Activated CD8-positive, alpha-beta memory T cell treated with anti-CD3 and anti-CD28 coated beads, Interleukin-2, amount 10 ng/mL, durations not matched to agents 7 days and 5 days (primary cell): ENCODE measurements at regions not wholly inside any gene's neighbourhood (a gene's known extent, or its start where the extent isn't known, plus 50 kb on each side); places are given as distances from the start of the nearest gene placed in this dataset.
"Not testable (repeated sequence)": the region's sequence is repeated elsewhere in the genome, so short reads cannot be mapped to it uniquely, and the experiment has no call there.

ENCODE experiments used
- ATAC-seq: fragments of 150-1000 bp; cut with Tn5 transposase; one replicate; pipeline ENCODE4 v1.10.0; 2021; ENCODE audit warnings: moderate library complexity
- CTCF ChIA-PET: fragments of 350-600 bp; sonication (Branson Sonifier 250); formaldehyde crosslinking; loops from one replicate; lab custom pipeline; 2021; ENCODE audit warnings: antibody characterized with exemption; lab: Charles Lee
- DNase-seq: peaks from one replicate; pipeline ENCODE4 v3.0.0-alpha.2; 2020
- H3K27ac Mint-ChIP-seq: one replicate; pipeline ENCODE4 v1.8.0; 2021; ENCODE audit warnings: mild to moderate bottlenecking, mixed read lengths
- H3K27me3 Mint-ChIP-seq: one replicate; pipeline ENCODE4 v1.8.0; 2021; ENCODE audit warnings: mixed read lengths
- H3K36me3 Mint-ChIP-seq: one replicate; pipeline ENCODE4 v1.8.0; 2021; ENCODE audit warnings: mild to moderate bottlenecking, mixed read lengths
- H3K4me1 Mint-ChIP-seq: one replicate; pipeline ENCODE4 v1.8.0; 2021; ENCODE audit warnings: mixed read lengths
- H3K4me3 Mint-ChIP-seq: one replicate; pipeline ENCODE4 v1.8.0; 2021; ENCODE audit warnings: mild to moderate bottlenecking, moderate library complexity, mixed read lengths
- H3K9me3 Mint-ChIP-seq: one replicate; pipeline ENCODE4 v1.8.0; 2022; ENCODE audit warnings: low read depth, mixed read lengths

- Mint-ChIP-seq H3K4me1 (no peaks in the 10 kb centered on the region), H3K36me3 (no peaks in the 10 kb centered on the region), H3K27me3 (no peaks in the 10 kb centered on the region), H3K4me3 (no peak overlapping the region), H3K9me3 (peaks cover 4% of the 10 kb centered on the region), H3K27ac (no peak overlapping the region)
- no peak for DNase-seq
- ATAC-seq, result no peak
- CTCF ChIA-PET, result no interaction called here
These were observed 400.0 kb upstream of the HTR1E start for GRCh38 chr6:86537292-86537861.

GRCh38 chr6:86536121-86536520, 401.2 kb upstream of the HTR1E start:
- no peaks in the 10 kb centered on the region for H3K4me1 Mint-ChIP-seq
- no peak for ATAC-seq
- no peaks in the 10 kb centered on the region for H3K27me3 Mint-ChIP-seq
- no peaks in the 10 kb centered on the region for H3K36me3 Mint-ChIP-seq
- no peak for DNase-seq
- no peak overlapping the region for H3K4me3 Mint-ChIP-seq
- CTCF ChIA-PET, result no interaction called here
- H3K27ac Mint-ChIP-seq, result no peak overlapping the region
- peaks cover 4% of the 10 kb centered on the region for H3K9me3 Mint-ChIP-seq

- peaks cover 2% of the 10 kb centered on the region for H3K9me3 Mint-ChIP-seq
- CTCF ChIA-PET, result no interaction called here
- no peaks in the 10 kb centered on the region for H3K4me1 Mint-ChIP-seq
- no peak overlapping the region for H3K27ac Mint-ChIP-seq
- no peak overlapping the region for H3K4me3 Mint-ChIP-seq
- ATAC-seq, result no peak
- DNase-seq, result no peak
- H3K27me3 Mint-ChIP-seq, result no peaks in the 10 kb centered on the region
- H3K36me3 Mint-ChIP-seq, result no peaks in the 10 kb centered on the region
These were observed 402.2 kb upstream of the HTR1E start for GRCh38 chr6:86535100-86535499.

- Mint-ChIP-seq H3K9me3 (peaks cover 6% of the 10 kb centered on the region), H3K4me1 (no peaks in the 10 kb centered on the region), H3K27me3 (no peaks in the 10 kb centered on the region), H3K36me3 (no peaks in the 10 kb centered on the region), H3K4me3 (no peak overlapping the region), H3K27ac (no peak overlapping the region)
- CTCF ChIA-PET, result no interaction called here
- DNase-seq (no peak), ATAC-seq (no peak)
These were observed 407.7 kb upstream of the HTR1E start for GRCh38 chr6:86529635-86530034.

- no peaks in the 10 kb centered on the region for H3K4me1 Mint-ChIP-seq
These were observed 411.1 kb upstream of the HTR1E start for GRCh38 chr6:86526238-86526637.

GRCh38 chr6:86516087-86516486, 421.2 kb upstream of the HTR1E start:
- Mint-ChIP-seq H3K4me3 (no peak overlapping the region), H3K9me3 (peaks cover 6% of the 10 kb centered on the region), H3K4me1 (no peaks in the 10 kb centered on the region), H3K27me3 (no peaks in the 10 kb centered on the region), H3K27ac (no peak overlapping the region), H3K36me3 (no peaks in the 10 kb centered on the region)
- CTCF ChIA-PET, result no interaction called here
- DNase-seq (no peak), ATAC-seq (no peak)

More at GRCh38 chr6:86526238-86526637, 411.1 kb upstream of the HTR1E start:
- Mint-ChIP-seq H3K9me3 (peaks cover 11% of the 10 kb centered on the region), H3K27ac (no peak overlapping the region), H3K36me3 (no peaks in the 10 kb centered on the region), H3K27me3 (no peaks in the 10 kb centered on the region), H3K4me3 (no peak overlapping the region)
- ATAC-seq (no peak), DNase-seq (no peak)
- CTCF ChIA-PET, result no interaction called here

GRCh38 chr6:86511962-86512361, 425.4 kb upstream of the HTR1E start:
- CTCF ChIA-PET, result no interaction called here
- no peaks in the 10 kb centered on the region for H3K36me3 Mint-ChIP-seq
- DNase-seq, result no peak

GRCh38 chr6:86508230-86508629, 429.1 kb upstream of the HTR1E start:
- CTCF ChIA-PET, result no interaction called here
- peaks cover 2% of the 10 kb centered on the region for H3K9me3 Mint-ChIP-seq
- H3K36me3 Mint-ChIP-seq, result no peaks in the 10 kb centered on the region
- no peaks in the 10 kb centered on the region for H3K4me1 Mint-ChIP-seq
- ATAC-seq (no peak), DNase-seq (no peak)
- no peak overlapping the region for H3K4me3 Mint-ChIP-seq
- H3K27me3 Mint-ChIP-seq, result no peaks in the 10 kb centered on the region
- H3K27ac Mint-ChIP-seq, result no peak overlapping the region

More at GRCh38 chr6:86511962-86512361, 425.4 kb upstream of the HTR1E start:
- Mint-ChIP-seq H3K4me1 (no peaks in the 10 kb centered on the region), H3K27me3 (no peaks in the 10 kb centered on the region), H3K9me3 (peaks cover 2% of the 10 kb centered on the region), H3K4me3 (no peak overlapping the region), H3K27ac (no peak overlapping the region)
- ATAC-seq, result no peak

GRCh38 chr6:86502497-86502896, 434.8 kb upstream of the HTR1E start:
- no peak for ATAC-seq
- CTCF ChIA-PET, result no interaction called here
- Mint-ChIP-seq H3K36me3 (no peaks in the 10 kb centered on the region), H3K4me1 (no peaks in the 10 kb centered on the region), H3K27me3 (no peaks in the 10 kb centered on the region), H3K27ac (no peak overlapping the region), H3K9me3 (peaks cover 7% of the 10 kb centered on the region), H3K4me3 (no peak overlapping the region)
- no peak for DNase-seq

- Mint-ChIP-seq H3K27ac (no peak overlapping the region), H3K4me1 (no peaks in the 10 kb centered on the region), H3K27me3 (no peaks in the 10 kb centered on the region), H3K4me3 (no peak overlapping the region), H3K9me3 (peaks cover 9% of the 10 kb centered on the region), H3K36me3 (no peaks in the 10 kb centered on the region)
- no peak for DNase-seq
- no peak for ATAC-seq
- CTCF ChIA-PET, result no interaction called here
These were observed 437.3 kb upstream of the HTR1E start for GRCh38 chr6:86500035-86500434.

GRCh38 chr6:86489042-86489441, 448.3 kb upstream of the HTR1E start:
- H3K27me3 Mint-ChIP-seq, CTCF ChIA-PET, H3K9me3 Mint-ChIP-seq: not testable (repeated sequence)

GRCh38 chr6:86487660-86488221, 449.6 kb upstream of the HTR1E start:
- H3K27me3 Mint-ChIP-seq, result no peaks in the 10 kb centered on the region
- H3K9me3 Mint-ChIP-seq, result peaks cover 2% of the 10 kb centered on the region
- H3K4me1 Mint-ChIP-seq, result no peaks in the 10 kb centered on the region
- H3K36me3 Mint-ChIP-seq, result no peaks in the 10 kb centered on the region
- H3K27ac Mint-ChIP-seq, result no peak overlapping the region
- ATAC-seq (no peak), DNase-seq (no peak)
- H3K4me3 Mint-ChIP-seq, result no peak overlapping the region
- CTCF ChIA-PET, result no interaction called here

More at GRCh38 chr6:86489042-86489441, 448.3 kb upstream of the HTR1E start:
- DNase-seq, H3K4me1 Mint-ChIP-seq, H3K27ac Mint-ChIP-seq, H3K4me3 Mint-ChIP-seq, H3K36me3 Mint-ChIP-seq, ATAC-seq: not testable (repeated sequence)

- H3K27me3 Mint-ChIP-seq, DNase-seq, H3K9me3 Mint-ChIP-seq, CTCF ChIA-PET, H3K4me1 Mint-ChIP-seq, H3K36me3 Mint-ChIP-seq, H3K4me3 Mint-ChIP-seq, ATAC-seq, H3K27ac Mint-ChIP-seq: not testable (repeated sequence)
These were observed 459.0 kb upstream of the HTR1E start for GRCh38 chr6:86478316-86478715.

- Mint-ChIP-seq H3K27ac (no peak overlapping the region), H3K36me3 (no peaks in the 10 kb centered on the region), H3K9me3 (peaks cover 2% of the 10 kb centered on the region), H3K4me3 (no peak overlapping the region), H3K27me3 (no peaks in the 10 kb centered on the region), H3K4me1 (no peaks in the 10 kb centered on the region)
- CTCF ChIA-PET, result no interaction called here
- DNase-seq (no peak), ATAC-seq (no peak)
These were observed 459.7 kb upstream of the HTR1E start for GRCh38 chr6:86477500-86478148.
